ENCODE measurements at regions not wholly inside any gene's neighbourhood (a gene's known extent, or its start where the extent isn't known, plus 50 kb on each side); places are given as distances from the start of the nearest gene placed in this dataset.
"Not testable (repeated sequence)": the region's sequence is repeated elsewhere in the genome, so short reads cannot be mapped to it uniquely, and the experiment has no call there.

DNA sequence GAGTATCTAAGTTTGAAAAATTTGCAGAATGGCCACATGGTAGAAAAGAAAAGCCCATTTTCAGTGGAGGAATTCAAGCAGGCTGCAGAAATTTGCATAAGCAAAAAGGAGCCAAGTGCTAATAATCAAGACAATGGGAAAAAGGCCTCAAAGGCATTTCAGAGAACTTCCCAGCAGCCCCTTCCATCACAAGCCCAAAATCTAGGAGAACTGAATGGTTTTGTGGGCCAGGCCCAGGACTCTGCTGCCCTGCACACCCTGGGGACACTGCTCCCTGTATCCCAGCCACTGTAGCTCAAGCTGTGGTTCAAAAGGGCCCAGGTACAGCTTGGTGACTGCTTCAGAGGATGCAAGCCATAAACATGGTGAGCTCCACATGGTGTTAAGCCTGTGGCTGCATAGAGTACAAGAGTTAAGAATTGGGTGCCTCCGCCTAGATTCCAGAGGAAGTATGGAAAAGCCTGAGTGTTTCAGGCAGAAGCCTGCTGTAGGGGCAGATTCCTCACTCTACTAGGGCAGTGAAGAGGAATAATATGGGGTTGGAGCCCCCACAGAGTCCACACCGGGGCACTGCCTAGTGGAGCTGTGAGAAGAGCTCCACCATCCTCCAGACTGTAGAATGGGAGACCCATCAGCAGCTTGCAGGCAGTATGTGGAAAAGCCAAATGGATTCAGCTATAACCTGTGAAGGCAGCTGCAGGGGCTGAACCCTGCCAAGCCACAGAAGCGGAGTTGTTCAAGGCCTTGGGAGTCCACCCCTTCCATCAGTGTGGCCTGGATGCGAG, 720.7 kb upstream of the CTNND2 start:
- Histone ChIP-seq H3K4me1 (ENCODE audit: control insufficient read depth, insufficient read depth, low read length, poor library complexity, severe bottlenecking) (no peaks in the 10 kb centered on the region), H3K36me3 (ENCODE audit: control insufficient read depth, insufficient read depth, low read length) (no peaks in the 10 kb centered on the region), H3K27me3 (ENCODE audit: control insufficient read depth, insufficient read depth, low read length) (no peaks in the 10 kb centered on the region), H3K27ac (ENCODE audit: insufficient read depth, low read length, poor library complexity, severe bottlenecking) (no peak overlapping the region), H3K4me3 (ENCODE audit: low read depth, low read length) (no peak overlapping the region), H3K9me3 (ENCODE audit: control insufficient read depth in 2 of 2, low read length in 2 of 2) (peaks cover 8% of the 10 kb centered on the region in 2 experiments)
- Mint-ChIP-seq H3K36me3 (no peaks in the 10 kb centered on the region), H3K27me3 (no peaks in the 10 kb centered on the region), H3K9me3 (peaks cover 0 to 22% (median 10%) of the 10 kb centered on the region in 7 donors), H3K27ac (no peak overlapping the region), H3K4me1 (no peaks in the 10 kb centered on the region), H3K4me3 (no peak overlapping the region)
- DNase-seq, result no peak
- no peak for ATAC-seq (ENCODE audit: low read depth in 2 of 2)

DNA sequence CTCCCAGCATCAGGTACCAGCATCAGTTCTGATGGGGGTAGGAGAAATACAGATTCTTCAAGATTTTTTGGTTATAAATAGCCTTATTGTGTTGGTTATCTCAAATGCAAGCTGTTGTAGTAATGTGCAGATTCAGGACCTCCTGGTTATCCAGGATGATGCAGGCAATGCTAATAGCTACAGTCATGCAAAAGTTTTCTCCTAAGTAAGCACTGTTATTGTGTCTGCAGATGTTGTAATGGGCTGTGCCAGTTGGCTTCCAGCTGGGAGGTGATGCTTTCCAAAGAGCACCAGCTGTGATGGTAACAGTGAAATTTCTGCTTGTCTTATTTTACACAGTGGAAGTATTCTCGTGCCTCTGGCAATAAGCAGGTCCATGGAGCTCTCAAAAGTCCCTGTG, 719.2 kb upstream of the CTNND2 start:
- no peaks in the 10 kb centered on the region for H3K4me1 Mint-ChIP-seq
- peak overlapping the region in 1 of 3 donors; percentile 56 for H3K27ac Mint-ChIP-seq
- H3K4me1 ChIP-seq (ENCODE audit: control insufficient read depth, insufficient read depth, low read length, poor library complexity, severe bottlenecking), result no peaks in the 10 kb centered on the region
- H3K36me3 Mint-ChIP-seq, result no peaks in the 10 kb centered on the region
- no peaks in the 10 kb centered on the region for H3K27me3 ChIP-seq (ENCODE audit: control insufficient read depth, insufficient read depth, low read length)
- H3K27me3 Mint-ChIP-seq, result no peaks in the 10 kb centered on the region
- H3K4me3 Mint-ChIP-seq, result no peak overlapping the region
- DNase-seq, result no peak
- peaks cover 8% of the 10 kb centered on the region in 2 experiments for H3K9me3 ChIP-seq (ENCODE audit: control insufficient read depth in 2 of 2, low read length in 2 of 2)
- H3K4me3 ChIP-seq (ENCODE audit: low read depth, low read length), result no peak overlapping the region
- ATAC-seq (ENCODE audit: low read depth in 2 of 2), result no peak
- H3K27ac ChIP-seq (ENCODE audit: insufficient read depth, low read length, poor library complexity, severe bottlenecking), result no peak overlapping the region
- peaks cover 0 to 27% (median 7%) of the 10 kb centered on the region in 7 donors for H3K9me3 Mint-ChIP-seq
- H3K36me3 ChIP-seq (ENCODE audit: control insufficient read depth, insufficient read depth, low read length), result no peaks in the 10 kb centered on the region

DNA sequence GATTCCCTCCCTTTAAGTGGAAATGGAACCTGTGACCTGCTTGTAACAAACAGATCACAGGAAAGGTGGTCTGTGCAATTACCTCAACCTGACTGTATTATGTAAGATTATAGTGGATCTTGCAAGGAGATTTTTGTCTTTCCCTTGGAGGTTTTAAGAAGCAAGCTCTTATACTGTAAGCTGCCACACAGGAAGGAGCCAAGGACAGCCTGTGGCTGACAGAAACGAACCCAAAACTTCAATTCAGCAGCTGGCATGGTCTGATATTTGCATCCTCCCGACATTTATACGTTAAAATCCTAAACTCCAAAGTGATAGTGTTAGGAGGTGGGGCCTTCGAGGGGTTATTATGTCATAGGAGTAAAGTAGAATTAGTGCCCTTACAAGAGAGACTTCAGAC, 711.8 kb upstream of the CTNND2 start:
- H3K27ac ChIP-seq (ENCODE audit: insufficient read depth, low read length, poor library complexity, severe bottlenecking), result no peak overlapping the region
- no peaks in the 10 kb centered on the region for H3K27me3 ChIP-seq (ENCODE audit: control insufficient read depth, insufficient read depth, low read length)
- Mint-ChIP-seq H3K4me1 (no peaks in the 10 kb centered on the region), H3K27ac (no peak overlapping the region), H3K27me3 (no peaks in the 10 kb centered on the region), H3K9me3 (peaks cover 7 to 67% (median 12%) of the 10 kb centered on the region in 7 donors), H3K4me3 (no peak overlapping the region), H3K36me3 (no peaks in the 10 kb centered on the region)
- DNase-seq, result no peak
- H3K4me3 ChIP-seq (ENCODE audit: low read depth, low read length), result no peak overlapping the region
- no peak for ATAC-seq (ENCODE audit: low read depth in 2 of 2)
- peaks cover 0 to 3% of the 10 kb centered on the region in 2 experiments for H3K9me3 ChIP-seq (ENCODE audit: control insufficient read depth in 2 of 2, low read length in 2 of 2)
- no peaks in the 10 kb centered on the region for H3K4me1 ChIP-seq (ENCODE audit: control insufficient read depth, insufficient read depth, low read length, poor library complexity, severe bottlenecking)
- no peaks in the 10 kb centered on the region for H3K36me3 ChIP-seq (ENCODE audit: control insufficient read depth, insufficient read depth, low read length)

DNA sequence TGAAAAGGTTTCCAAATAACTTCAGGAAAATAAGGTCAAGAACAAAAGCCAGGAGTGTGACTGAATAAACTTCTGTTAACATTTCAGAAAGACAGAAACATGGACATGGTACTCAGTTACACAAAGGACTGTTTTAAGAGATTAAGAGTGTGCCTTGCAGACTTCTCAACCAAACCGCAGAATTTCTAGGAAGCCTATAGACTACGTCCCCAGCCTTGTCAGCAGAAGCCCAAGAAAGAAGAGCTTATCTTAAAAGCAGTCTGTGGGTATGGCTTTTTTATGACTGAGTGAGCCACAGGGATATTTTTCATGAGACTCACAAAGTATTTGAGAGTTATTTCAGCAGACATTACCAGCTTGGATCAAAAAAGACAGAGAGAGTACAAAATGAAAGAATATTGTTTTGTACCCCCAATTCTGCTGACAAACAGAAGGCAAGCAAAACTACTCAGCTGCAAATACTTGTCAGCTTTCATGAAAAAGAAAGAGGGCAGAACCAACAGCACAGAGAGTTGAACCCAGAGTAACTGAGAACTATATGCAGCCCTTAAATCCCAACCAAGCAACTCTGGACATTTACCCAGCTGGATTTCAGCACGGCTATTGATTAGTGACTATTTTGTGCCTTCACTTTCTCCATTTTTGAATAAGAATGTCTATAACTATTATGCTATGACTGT, 711.0 kb upstream of the CTNND2 start:
- Histone ChIP-seq H3K27ac (ENCODE audit: insufficient read depth, low read length, poor library complexity, severe bottlenecking) (no peak overlapping the region), H3K4me3 (ENCODE audit: low read depth, low read length) (no peak overlapping the region), H3K27me3 (ENCODE audit: control insufficient read depth, insufficient read depth, low read length) (no peaks in the 10 kb centered on the region), H3K9me3 (ENCODE audit: control insufficient read depth in 2 of 2, low read length in 2 of 2) (peaks cover 0 to 3% of the 10 kb centered on the region in 2 experiments), H3K4me1 (ENCODE audit: control insufficient read depth, insufficient read depth, low read length, poor library complexity, severe bottlenecking) (no peaks in the 10 kb centered on the region), H3K36me3 (ENCODE audit: control insufficient read depth, insufficient read depth, low read length) (no peaks in the 10 kb centered on the region)
- no peak overlapping the region for H3K4me3 Mint-ChIP-seq
- DNase-seq (no peak), ATAC-seq (ENCODE audit: low read depth in 2 of 2) (no peak)
- H3K27me3 Mint-ChIP-seq, result no peaks in the 10 kb centered on the region
- H3K9me3 Mint-ChIP-seq, result peaks cover 9 to 62% (median 13%) of the 10 kb centered on the region in 7 donors
- H3K27ac Mint-ChIP-seq, result no peak overlapping the region
- H3K36me3 Mint-ChIP-seq, result no peaks in the 10 kb centered on the region
- no peaks in the 10 kb centered on the region for H3K4me1 Mint-ChIP-seq

DNA sequence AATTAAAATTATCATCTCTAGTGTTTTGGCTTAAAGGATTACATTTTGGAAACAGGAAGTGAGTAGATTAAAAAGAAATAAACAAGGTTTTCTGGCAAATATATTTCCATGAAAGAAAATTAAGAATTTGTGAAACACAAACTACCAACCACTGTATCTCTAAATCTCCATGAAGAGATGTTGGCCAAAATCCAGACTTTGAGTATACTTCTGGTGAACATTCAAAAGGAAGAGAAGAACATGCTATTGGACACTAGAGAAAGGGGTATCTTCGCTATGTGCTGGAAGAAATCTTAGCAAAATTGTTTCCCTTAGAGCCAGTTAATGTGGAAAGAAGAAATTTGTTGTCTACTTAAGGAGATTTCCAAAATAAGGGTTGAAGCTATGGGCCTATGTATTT, 710.4 kb upstream of the CTNND2 start:
- peaks cover 9 to 57% (median 12%) of the 10 kb centered on the region in 7 donors for H3K9me3 Mint-ChIP-seq
- Histone ChIP-seq H3K36me3 (ENCODE audit: control insufficient read depth, insufficient read depth, low read length) (no peaks in the 10 kb centered on the region), H3K27me3 (ENCODE audit: control insufficient read depth, insufficient read depth, low read length) (no peaks in the 10 kb centered on the region), H3K9me3 (ENCODE audit: control insufficient read depth in 2 of 2, low read length in 2 of 2) (peaks cover 0 to 3% of the 10 kb centered on the region in 2 experiments), H3K4me3 (ENCODE audit: low read depth, low read length) (no peak overlapping the region), H3K4me1 (ENCODE audit: control insufficient read depth, insufficient read depth, low read length, poor library complexity, severe bottlenecking) (no peaks in the 10 kb centered on the region), H3K27ac (ENCODE audit: insufficient read depth, low read length, poor library complexity, severe bottlenecking) (no peak overlapping the region)
- DNase-seq (no peak), ATAC-seq (ENCODE audit: low read depth in 2 of 2) (no peak)
- no peaks in the 10 kb centered on the region for H3K27me3 Mint-ChIP-seq
- H3K27ac Mint-ChIP-seq, result no peak overlapping the region
- no peaks in the 10 kb centered on the region for H3K4me1 Mint-ChIP-seq
- H3K4me3 Mint-ChIP-seq, result no peak overlapping the region
- H3K36me3 Mint-ChIP-seq, result no peaks in the 10 kb centered on the region

DNA sequence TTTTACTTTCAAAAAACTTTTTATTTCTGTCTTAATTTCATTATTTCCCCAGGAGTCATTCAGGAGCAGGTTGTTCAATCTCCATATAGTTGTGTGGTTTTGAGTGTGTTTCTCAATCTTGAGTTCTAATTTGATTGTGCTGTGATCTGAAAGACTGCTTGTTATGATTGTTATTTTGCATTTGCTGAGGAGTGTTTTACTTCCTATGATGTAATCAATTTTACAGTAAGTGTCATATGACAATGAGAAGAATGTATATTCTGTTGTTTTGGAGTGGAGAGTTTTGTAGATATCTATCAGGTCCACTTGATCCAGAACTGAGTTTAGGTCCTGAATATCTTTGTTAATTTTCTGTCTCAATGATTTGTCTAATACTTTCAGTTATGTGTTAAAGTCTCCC, 706.9 kb upstream of the CTNND2 start:
- H3K4me1 ChIP-seq (ENCODE audit: control insufficient read depth, insufficient read depth, low read length, poor library complexity, severe bottlenecking), result no peaks in the 10 kb centered on the region
- H3K9me3 ChIP-seq (ENCODE audit: control insufficient read depth in 2 of 2, low read length in 2 of 2), result peaks cover 0 to 3% of the 10 kb centered on the region in 2 experiments
- H3K27ac ChIP-seq (ENCODE audit: insufficient read depth, low read length, poor library complexity, severe bottlenecking), result no peak overlapping the region
- ATAC-seq (ENCODE audit: low read depth in 2 of 2), result no peak
- Mint-ChIP-seq H3K9me3 (peaks cover 4 to 36% (median 15%) of the 10 kb centered on the region in 7 donors), H3K4me3 (no peak overlapping the region), H3K27ac (no peak overlapping the region), H3K4me1 (no peaks in the 10 kb centered on the region), H3K27me3 (no peaks in the 10 kb centered on the region), H3K36me3 (no peaks in the 10 kb centered on the region)
- H3K27me3 ChIP-seq (ENCODE audit: control insufficient read depth, insufficient read depth, low read length), result no peaks in the 10 kb centered on the region
- no peak overlapping the region for H3K4me3 ChIP-seq (ENCODE audit: low read depth, low read length)
- H3K36me3 ChIP-seq (ENCODE audit: control insufficient read depth, insufficient read depth, low read length), result no peaks in the 10 kb centered on the region
- no peak for DNase-seq

DNA sequence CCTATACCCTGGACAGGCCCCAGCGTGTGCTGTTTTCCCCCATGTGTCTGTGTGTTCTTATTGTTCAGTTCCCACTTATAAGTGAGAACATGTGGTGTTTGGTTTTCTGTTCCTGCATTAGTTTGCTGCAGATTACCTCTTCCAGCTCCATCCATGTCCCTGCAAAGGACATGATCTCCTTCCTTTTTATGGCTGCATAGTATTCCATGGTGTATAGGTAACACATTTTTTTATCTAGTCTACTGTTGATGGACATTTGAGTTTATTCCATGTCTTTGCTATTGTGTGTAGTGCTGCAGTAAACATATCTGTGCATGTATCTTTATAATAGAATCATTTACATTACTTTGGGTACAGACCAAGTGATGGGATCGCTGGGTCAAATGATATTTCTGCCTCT, 703.6 kb upstream of the CTNND2 start:
- not testable (repeated sequence) for H3K36me3 ChIP-seq (ENCODE audit: control insufficient read depth, insufficient read depth, low read length); H3K4me1 ChIP-seq (ENCODE audit: control insufficient read depth, insufficient read depth, low read length, poor library complexity, severe bottlenecking)

More for the DNA sequence above, 703.6 kb upstream of the CTNND2 start:
- not testable (repeated sequence) for H3K27ac ChIP-seq (ENCODE audit: insufficient read depth, low read length, poor library complexity, severe bottlenecking); H3K27me3 ChIP-seq (ENCODE audit: control insufficient read depth, insufficient read depth, low read length); ATAC-seq (ENCODE audit: low read depth in 2 of 2); H3K9me3 ChIP-seq (ENCODE audit: control insufficient read depth in 2 of 2, low read length in 2 of 2); H3K4me1 Mint-ChIP-seq; DNase-seq; H3K4me3 Mint-ChIP-seq; H3K27me3 Mint-ChIP-seq; H3K4me3 ChIP-seq (ENCODE audit: low read depth, low read length); H3K36me3 Mint-ChIP-seq
- Mint-ChIP-seq H3K9me3 (peaks cover 3 to 39% (median 8%) of the 10 kb centered on the region in 7 donors), H3K27ac (peak overlapping the region in 1 of 3 donors; percentile 23)
